Esophagus muscularis mucosa (tissue), 4 donors: ENCODE measurements at regions not wholly inside any gene's neighbourhood (a gene's known extent, or its start where the extent isn't known, plus 50 kb on each side); places are given as distances from the start of the nearest gene placed in this dataset.

Experiments used
- CTCF ChIP-seq, 3 experiments: fragments of 200-600 bp in 2 of 3; fragments of 450-650 bp in 1 of 3; sonication (generic) in 2 of 3; IDR thresholded peaks; one replicate each; pipeline ENCODE4 v1.5.1; 2017 to 2019; ENCODE audit warnings: antibody characterized with exemption in 3 of 3, mild to moderate bottlenecking in 2 of 3, moderate library complexity in 1 of 3
- EP300 ChIP-seq: sonication (generic); formaldehyde crosslinking; IDR thresholded peaks from one replicate; pipeline ENCODE4 v1.6.1; 2017; ENCODE audit warnings: antibody characterized with exemption
- POLR2A ChIP-seq: fragments of 450-650 bp; IDR thresholded peaks from one replicate; pipeline ENCODE4 v1.6.1; 2017; ENCODE audit warnings: antibody characterized with exemption, moderate library complexity, mild to moderate bottlenecking, low read depth
- POLR2AphosphoS5 ChIP-seq, 2 donors: sonication (generic); formaldehyde crosslinking; IDR thresholded peaks; one replicate each; pipeline ENCODE4 v1.6.1; 2017; ENCODE audit warnings: antibody characterized with exemption in 2 of 2

- TF ChIP-seq CTCF (IDR thresholded peaks at IDR 0.05) = no peak
- TF ChIP-seq POLR2A = no peak
- TF ChIP-seq EP300 = no peak
- TF ChIP-seq POLR2AphosphoS5 (IDR thresholded peaks at IDR 0.05) = no peak
These were observed 307.2 kb downstream of the ACTR3B start for GRCh38 chr7:153066711-153067110.
